Neural progenitor cell (in vitro differentiated cells): ENCODE measurements at regions not wholly inside any gene's neighbourhood (a gene's known extent, or its start where the extent isn't known, plus 50 kb on each side); places are given as distances from the start of the nearest gene placed in this dataset.

Experiments used
- DNase-seq: peaks from one replicate; pipeline ENCODE4 v3.0.0-alpha.2; 2016; ENCODE audit warnings: low spot score
- H2AFZ ChIP-seq: fragments of 200-600 bp; sonication (generic); replicated peaks from 2 replicates; pipeline ENCODE4 v1.6.1; 2016; ENCODE audit warnings: antibody characterized with exemption
- H3F3A ChIP-seq: fragments of 200-600 bp; sonication (generic); 2 replicates; pipeline ENCODE4 v1.6.1; 2016; ENCODE audit warnings: antibody characterized with exemption, low read depth
- H3K27ac ChIP-seq: fragments of 200-600 bp; sonication (generic); 2 replicates; pipeline ENCODE4 v1.5.1; 2016; ENCODE audit warnings: mild to moderate bottlenecking
- H3K27me3 ChIP-seq: fragments of 200-600 bp; sonication (generic); 2 replicates; pipeline ENCODE4 v1.6.1; 2016; ENCODE audit warnings: mild to moderate bottlenecking, moderate library complexity
- H3K36me3 ChIP-seq: fragments of 200-600 bp; sonication (generic); 2 replicates; pipeline ENCODE4 v1.5.1; 2016
- H3K4me1 ChIP-seq: fragments of 200-600 bp; sonication (generic); 2 replicates; pipeline ENCODE4 v1.6.1; 2016; ENCODE audit warnings: mixed run types
- H3K4me2 ChIP-seq: fragments of 200-600 bp; sonication (generic); 2 replicates; pipeline ENCODE4 v1.6.1; 2016
- H3K4me3 ChIP-seq: fragments of 200-600 bp; sonication (generic); 2 replicates; pipeline ENCODE4 v1.5.1; 2016
- H3K79me2 ChIP-seq: fragments of 200-600 bp; sonication (generic); 2 replicates; pipeline ENCODE4 v1.6.1; 2016; ENCODE audit warnings: low read depth
- H3K9ac ChIP-seq: fragments of 200-600 bp; sonication (generic); 2 replicates; pipeline ENCODE4 v1.6.1; 2016
- H3K9me3 ChIP-seq: fragments of 200-600 bp; sonication (generic); 2 replicates; pipeline ENCODE4 v1.5.1; 2016; ENCODE audit warnings: low read depth
- H4K20me1 ChIP-seq: fragments of 200-600 bp; sonication (generic); 2 replicates; pipeline ENCODE4 v1.6.1; 2016; ENCODE audit warnings: low read depth
- H3K27ac Mint-ChIP-seq: 3 replicates; pipeline ENCODE4 v1.8.0; 2021; ENCODE audit warnings: mixed read lengths
- H3K27me3 Mint-ChIP-seq: 2 replicates; pipeline ENCODE4 v1.8.0; 2022; ENCODE audit warnings: low read depth, mild to moderate bottlenecking, inconsistent platforms, moderate library complexity, mixed read lengths; ENCODE audit not compliant: insufficient read depth
- H3K36me3 Mint-ChIP-seq: 3 replicates; pipeline ENCODE4 v1.8.0; 2021; ENCODE audit warnings: mixed read lengths
- H3K4me1 Mint-ChIP-seq: 3 replicates; pipeline ENCODE4 v1.8.0; 2021; ENCODE audit warnings: mixed read lengths
- H3K4me3 Mint-ChIP-seq: 3 replicates; pipeline ENCODE4 v1.8.0; 2021; ENCODE audit warnings: mild to moderate bottlenecking, moderate library complexity, mixed read lengths
- H3K9me3 Mint-ChIP-seq: 3 replicates; pipeline ENCODE4 v1.8.0; 2020; ENCODE audit warnings: mixed read lengths
- EZH2 ChIP-seq: fragments of 200-600 bp; sonication (generic); IDR thresholded peaks from 2 replicates; pipeline ENCODE4 v1.6.1; 2017; ENCODE audit warnings: antibody characterized with exemption, mild to moderate bottlenecking, moderate library complexity
- EZH2phosphoT487 ChIP-seq: fragments of 200-600 bp; sonication (generic); IDR thresholded peaks from 2 replicates; pipeline ENCODE4 v1.6.1; 2017; ENCODE audit warnings: antibody characterized with exemption
- TF ChIP-seq, protein P1 (sequence below): fragments of 200-600 bp; sonication (generic); IDR thresholded peaks from 2 replicates; pipeline ENCODE4 v1.5.1; 2017; ENCODE audit warnings: antibody characterized with exemption, mild to moderate bottlenecking

DNA sequence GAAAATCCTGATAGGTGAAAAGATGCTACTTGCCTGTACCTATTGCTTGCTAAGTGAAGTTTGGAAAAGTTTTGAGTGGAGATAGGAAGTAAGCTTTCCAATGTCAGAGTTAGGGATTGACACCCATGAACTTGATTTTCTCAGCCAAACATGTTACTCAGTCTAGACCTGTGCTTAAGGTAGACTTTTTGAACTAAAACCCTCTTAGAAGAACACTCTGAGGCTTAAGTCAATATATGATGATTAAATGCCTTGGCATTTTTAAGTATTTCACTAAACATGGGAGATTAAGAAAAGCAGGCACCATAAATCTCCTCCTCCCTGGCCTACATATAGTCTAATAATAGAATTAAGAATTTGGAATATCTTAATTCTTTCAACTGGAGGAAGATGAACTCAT lies 785.6 kb upstream of the SOX9 start:
- Mint-ChIP-seq H3K36me3 (no peaks in the 10 kb centered on the region), H3K9me3 (no peaks in the 10 kb centered on the region), H3K27me3 (no peaks in the 10 kb centered on the region), H3K4me1 (peaks cover 11% of the 10 kb centered on the region), H3K27ac (no peak overlapping the region), H3K4me3 (no peak overlapping the region)
- Histone ChIP-seq H3K4me3 (no peak overlapping the region), H3F3A (no peaks in the 10 kb centered on the region), H3K9ac (no peak overlapping the region), H3K9me3 (no peaks in the 10 kb centered on the region), H3K4me1 (no peaks in the 10 kb centered on the region), H3K4me2 (no peak overlapping the region), H2AFZ (no peak overlapping the region), H3K36me3 (no peaks in the 10 kb centered on the region), H3K27ac (no peak overlapping the region), H3K27me3 (no peaks in the 10 kb centered on the region), H3K79me2 (no peaks in the 10 kb centered on the region), H4K20me1 (no peaks in the 10 kb centered on the region)
- TF ChIP-seq EZH2 (no peak), EZH2phosphoT487 (no peak)
- TF ChIP-seq, protein P1, sequence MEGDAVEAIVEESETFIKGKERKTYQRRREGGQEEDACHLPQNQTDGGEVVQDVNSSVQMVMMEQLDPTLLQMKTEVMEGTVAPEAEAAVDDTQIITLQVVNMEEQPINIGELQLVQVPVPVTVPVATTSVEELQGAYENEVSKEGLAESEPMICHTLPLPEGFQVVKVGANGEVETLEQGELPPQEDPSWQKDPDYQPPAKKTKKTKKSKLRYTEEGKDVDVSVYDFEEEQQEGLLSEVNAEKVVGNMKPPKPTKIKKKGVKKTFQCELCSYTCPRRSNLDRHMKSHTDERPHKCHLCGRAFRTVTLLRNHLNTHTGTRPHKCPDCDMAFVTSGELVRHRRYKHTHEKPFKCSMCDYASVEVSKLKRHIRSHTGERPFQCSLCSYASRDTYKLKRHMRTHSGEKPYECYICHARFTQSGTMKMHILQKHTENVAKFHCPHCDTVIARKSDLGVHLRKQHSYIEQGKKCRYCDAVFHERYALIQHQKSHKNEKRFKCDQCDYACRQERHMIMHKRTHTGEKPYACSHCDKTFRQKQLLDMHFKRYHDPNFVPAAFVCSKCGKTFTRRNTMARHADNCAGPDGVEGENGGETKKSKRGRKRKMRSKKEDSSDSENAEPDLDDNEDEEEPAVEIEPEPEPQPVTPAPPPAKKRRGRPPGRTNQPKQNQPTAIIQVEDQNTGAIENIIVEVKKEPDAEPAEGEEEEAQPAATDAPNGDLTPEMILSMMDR, result no peak
- DNase-seq, result no peak

DNA sequence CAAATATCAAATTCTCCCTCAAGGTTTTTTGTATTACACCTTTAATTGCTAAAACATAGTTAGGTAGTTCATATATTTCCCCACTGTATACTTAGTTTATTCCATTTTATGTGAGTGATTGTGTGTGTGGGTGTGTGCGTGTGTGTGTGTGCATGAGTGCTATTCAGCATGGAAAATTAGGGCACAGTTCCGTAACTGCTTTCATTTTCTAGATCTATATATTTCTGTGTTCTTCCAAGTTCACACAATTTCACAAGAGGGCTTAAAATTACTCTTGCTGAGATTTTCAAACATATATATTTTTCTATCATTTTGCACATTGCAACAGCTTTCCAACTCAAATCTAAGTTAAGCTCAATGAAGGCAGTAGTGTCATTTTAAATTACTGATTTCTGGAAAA lies 782.9 kb upstream of the SOX9 start:
- DNase-seq, result no peak
- H4K20me1 ChIP-seq, result no peaks in the 10 kb centered on the region
- Mint-ChIP-seq H3K4me1 (peaks cover 11% of the 10 kb centered on the region), H3K4me3 (no peak overlapping the region), H3K36me3 (no peaks in the 10 kb centered on the region), H3K9me3 (no peaks in the 10 kb centered on the region), H3K27ac (no peak overlapping the region), H3K27me3 (no peaks in the 10 kb centered on the region)
- H3K27ac ChIP-seq, result no peak overlapping the region
- H3F3A ChIP-seq, result no peaks in the 10 kb centered on the region
- H2AFZ ChIP-seq, result no peak overlapping the region
- no peak overlapping the region for H3K4me3 ChIP-seq
- H3K36me3 ChIP-seq, result no peaks in the 10 kb centered on the region
- no peaks in the 10 kb centered on the region for H3K27me3 ChIP-seq
- no peaks in the 10 kb centered on the region for H3K79me2 ChIP-seq
- H3K9me3 ChIP-seq, result no peaks in the 10 kb centered on the region
- no peaks in the 10 kb centered on the region for H3K4me1 ChIP-seq
- H3K4me2 ChIP-seq, result no peak overlapping the region
- TF ChIP-seq EZH2phosphoT487 (no peak), EZH2 (no peak)
- TF ChIP-seq, protein P1, result no peak
- H3K9ac ChIP-seq, result no peak overlapping the region

DNA sequence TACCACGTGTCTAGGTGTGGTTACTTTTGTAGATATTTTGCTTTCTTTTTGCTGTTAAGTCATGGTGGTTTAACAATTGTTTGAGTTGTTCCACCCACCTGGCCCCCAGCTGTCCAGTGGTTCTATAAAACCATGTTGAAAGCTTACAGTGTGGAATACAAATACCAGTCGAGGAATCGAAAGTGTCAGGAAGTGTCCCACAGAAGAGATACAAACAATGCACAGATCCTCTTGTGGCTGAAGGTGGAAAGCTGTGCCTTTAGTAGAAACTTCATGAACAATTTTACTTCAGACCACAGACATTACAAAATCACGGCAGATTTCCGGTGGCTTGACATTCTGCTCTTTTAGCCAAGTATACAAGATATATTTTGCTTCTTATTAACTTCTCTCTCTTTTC lies 782.4 kb upstream of the SOX9 start:
- no peaks in the 10 kb centered on the region for H3K27me3 Mint-ChIP-seq
- TF ChIP-seq EZH2 (no peak), EZH2phosphoT487 (no peak)
- DNase-seq, result no peak
- peaks cover 11% of the 10 kb centered on the region for H3K4me1 Mint-ChIP-seq
- H3K4me2 ChIP-seq, result no peak overlapping the region
- no peaks in the 10 kb centered on the region for H3K36me3 ChIP-seq
- no peak overlapping the region for H3K27ac ChIP-seq
- H3K4me3 Mint-ChIP-seq, result no peak overlapping the region
- no peaks in the 10 kb centered on the region for H3K9me3 Mint-ChIP-seq
- H3K27ac Mint-ChIP-seq, result no peak overlapping the region
- no peak overlapping the region for H3K9ac ChIP-seq
- H3K4me1 ChIP-seq, result no peaks in the 10 kb centered on the region
- H3K79me2 ChIP-seq, result no peaks in the 10 kb centered on the region
- H3K27me3 ChIP-seq, result no peaks in the 10 kb centered on the region
- no peaks in the 10 kb centered on the region for H4K20me1 ChIP-seq
- H3K4me3 ChIP-seq, result no peak overlapping the region
- no peaks in the 10 kb centered on the region for H3K36me3 Mint-ChIP-seq
- H2AFZ ChIP-seq, result no peak overlapping the region
- H3F3A ChIP-seq, result no peaks in the 10 kb centered on the region
- H3K9me3 ChIP-seq, result no peaks in the 10 kb centered on the region

DNA sequence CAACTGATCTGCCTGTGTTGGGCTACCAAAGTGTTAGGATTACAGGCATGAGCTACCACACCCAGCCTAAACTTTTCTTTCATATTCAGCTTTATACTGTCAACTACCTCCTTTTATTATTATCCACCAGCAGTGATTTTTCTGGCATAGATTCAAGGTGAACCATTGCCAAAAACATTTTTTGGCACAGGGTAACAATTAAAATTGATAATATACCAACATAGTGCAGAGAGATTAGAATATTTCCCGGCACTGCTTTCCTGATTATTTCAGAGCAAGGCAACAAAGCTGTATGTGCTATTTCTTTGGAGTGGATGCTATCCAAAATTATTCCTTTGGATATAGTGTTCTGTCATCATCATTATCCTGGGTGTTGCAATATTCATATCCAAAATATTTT lies 781.6 kb upstream of the SOX9 start:
- Histone ChIP-seq H3K27me3 (no peaks in the 10 kb centered on the region), H3K4me1 (no peaks in the 10 kb centered on the region), H3K4me3 (no peak overlapping the region), H3K79me2 (no peaks in the 10 kb centered on the region), H4K20me1 (no peaks in the 10 kb centered on the region), H2AFZ (no peak overlapping the region), H3K9ac (no peak overlapping the region), H3F3A (no peaks in the 10 kb centered on the region), H3K4me2 (no peak overlapping the region), H3K27ac (no peak overlapping the region), H3K9me3 (no peaks in the 10 kb centered on the region), H3K36me3 (no peaks in the 10 kb centered on the region)
- DNase-seq, result no peak
- Mint-ChIP-seq H3K27me3 (no peaks in the 10 kb centered on the region), H3K36me3 (no peaks in the 10 kb centered on the region), H3K27ac (no peak overlapping the region), H3K4me1 (peaks cover 8% of the 10 kb centered on the region), H3K9me3 (no peaks in the 10 kb centered on the region), H3K4me3 (no peak overlapping the region)
- TF ChIP-seq, protein P1, result no peak
- no peak for TF ChIP-seq EZH2
- TF ChIP-seq EZH2phosphoT487, result no peak
